Right renal pelvis (tissue), 4 donors: ENCODE measurements at regions not wholly inside any gene's neighbourhood (a gene's known extent, or its start where the extent isn't known, plus 50 kb on each side); places are given as distances from the start of the nearest gene placed in this dataset.

Experiments
- DNase-seq, 4 donors: peaks; one replicate each; pipeline ENCODE4 v3.0.0-alpha.2; 2013; ENCODE audit warnings: low read depth in 4 of 4, low spot score in 3 of 4, missing footprints in 1 of 4

- DNase-seq: no peak
These were observed 95.5 kb downstream of the FAM204A start for GRCh38 chr10:118246332-118247295.

- DNase-seq: no peak
These were observed 98.2 kb downstream of the FAM204A start for GRCh38 chr10:118243907-118244306.

GRCh38 chr10:118241229-118242137 is 100.6 kb downstream of the FAM204A start:
- peak; percentile 88 to 90 (median 89) for DNase-seq

- DNase-seq: no peak
These were observed 102.9 kb downstream of the FAM204A start for GRCh38 chr10:118239236-118239630.

GRCh38 chr10:118238573-118239235 is 103.4 kb downstream of the FAM204A start:
- no peak for DNase-seq

GRCh38 chr10:118237930-118238329 is 104.2 kb downstream of the FAM204A start:
- no peak for DNase-seq

- DNase-seq: no peak
These were observed 107.4 kb downstream of the FAM204A start for GRCh38 chr10:118234683-118235082.

GRCh38 chr10:118220346-118220850 is 121.7 kb downstream of the FAM204A start:
- no peak for DNase-seq

GRCh38 chr10:118218562-118218961 is 123.6 kb downstream of the FAM204A start:
- no peak for DNase-seq

- no peak for DNase-seq
These were observed 125.5 kb downstream of the FAM204A start for GRCh38 chr10:118216571-118217170.

GRCh38 chr10:118216020-118216419 is 126.1 kb downstream of the FAM204A start:
- no peak for DNase-seq

GRCh38 chr10:118214776-118215175 is 127.3 kb downstream of the FAM204A start:
- no peak for DNase-seq

GRCh38 chr10:118213436-118213835 is 128.7 kb downstream of the FAM204A start:
- no peak for DNase-seq

GRCh38 chr10:118210276-118210675 is 131.8 kb downstream of the FAM204A start:
- DNase-seq: no peak

- no peak for DNase-seq
These were observed 132.9 kb downstream of the FAM204A start for GRCh38 chr10:118209215-118209614.

- DNase-seq: no peak
These were observed 134.6 kb downstream of the FAM204A start for GRCh38 chr10:118207470-118208007.

- no peak for DNase-seq
These were observed 137.7 kb downstream of the FAM204A start for GRCh38 chr10:118204292-118204943.

- DNase-seq: no peak
These were observed 138.7 kb downstream of the FAM204A start for GRCh38 chr10:118203461-118203860.

- no peak for DNase-seq
These were observed 146.4 kb downstream of the FAM204A start for GRCh38 chr10:118195729-118196128.
